ENCODE measurements at regions not wholly inside any gene's neighbourhood (a gene's known extent, or its start where the extent isn't known, plus 50 kb on each side); places are given as distances from the start of the nearest gene placed in this dataset.

DNA sequence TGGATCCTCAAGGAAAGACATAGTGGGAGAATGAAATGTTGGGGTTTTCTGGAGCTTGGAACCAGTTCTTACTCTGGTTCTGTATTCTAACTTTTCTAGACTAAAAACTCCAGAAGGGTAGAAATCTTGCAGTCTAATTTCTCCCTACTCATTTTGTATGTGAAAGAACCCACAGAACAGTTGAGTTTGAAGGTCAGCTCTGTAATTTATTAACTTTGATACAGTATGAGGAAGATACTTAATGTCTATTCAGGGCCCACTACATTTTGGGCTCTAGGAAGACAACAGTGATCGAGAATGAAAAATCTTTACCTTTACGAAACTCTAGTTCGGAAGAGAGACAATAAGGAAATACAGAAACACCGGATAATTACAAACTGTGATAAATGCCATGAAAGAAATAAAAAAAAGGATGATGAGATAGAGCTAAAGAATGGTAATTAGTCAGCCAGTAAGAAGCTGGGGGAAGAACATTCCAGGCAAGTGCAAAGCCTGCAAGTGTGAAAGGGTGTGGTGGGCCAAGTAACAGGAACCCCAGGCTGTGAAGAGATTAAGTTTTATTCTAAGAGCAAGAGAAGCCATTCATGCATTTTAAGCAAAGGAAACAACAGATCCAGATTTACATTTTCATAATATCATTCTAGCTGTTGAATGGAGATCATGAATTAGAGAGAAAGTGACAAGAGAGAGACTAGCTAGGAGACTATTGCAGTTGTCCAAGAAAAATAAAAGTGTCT is 159.9 kb upstream of the HMCN1 start:
- FAIRE-seq, result no peak

DNA sequence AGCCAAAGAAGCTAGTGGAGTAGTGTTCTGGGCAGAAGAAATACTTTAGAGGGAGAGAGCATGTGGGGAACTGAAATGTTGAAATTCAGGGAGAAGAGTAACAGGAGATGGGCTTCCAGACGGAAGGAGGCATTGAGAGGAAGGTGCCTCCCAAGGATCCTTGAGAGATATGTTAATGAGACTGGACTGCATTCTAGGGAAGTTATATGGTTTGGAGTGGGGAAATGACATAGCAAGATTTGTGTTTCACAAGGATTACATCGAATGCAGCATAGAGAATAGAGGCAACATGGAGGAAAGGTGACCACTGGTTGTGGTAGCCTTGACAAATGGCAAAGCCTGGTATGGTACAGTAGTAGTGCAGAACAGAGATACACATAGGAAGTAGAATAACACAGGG is 160.5 kb upstream of the HMCN1 start:
- no peak for FAIRE-seq

DNA sequence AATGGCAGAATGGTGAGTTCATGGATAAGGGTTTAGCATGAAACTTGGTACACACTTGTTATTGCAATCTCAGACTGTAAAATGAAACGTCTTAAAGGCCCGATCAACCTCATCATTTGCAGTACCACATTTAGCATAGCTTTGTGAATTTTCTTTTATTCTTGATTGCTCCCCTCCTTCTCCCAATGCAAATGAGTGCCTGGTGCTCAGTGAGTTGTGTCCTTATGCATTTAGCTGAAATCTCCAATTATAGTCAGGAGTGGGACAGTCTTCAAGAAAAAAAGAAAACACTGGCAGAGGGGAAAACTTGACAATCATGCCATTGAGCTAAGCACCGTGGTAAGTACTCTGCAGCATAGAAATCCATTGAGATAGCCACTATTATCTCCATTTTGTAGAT is 161.0 kb upstream of the HMCN1 start:
- FAIRE-seq, result no peak

DNA sequence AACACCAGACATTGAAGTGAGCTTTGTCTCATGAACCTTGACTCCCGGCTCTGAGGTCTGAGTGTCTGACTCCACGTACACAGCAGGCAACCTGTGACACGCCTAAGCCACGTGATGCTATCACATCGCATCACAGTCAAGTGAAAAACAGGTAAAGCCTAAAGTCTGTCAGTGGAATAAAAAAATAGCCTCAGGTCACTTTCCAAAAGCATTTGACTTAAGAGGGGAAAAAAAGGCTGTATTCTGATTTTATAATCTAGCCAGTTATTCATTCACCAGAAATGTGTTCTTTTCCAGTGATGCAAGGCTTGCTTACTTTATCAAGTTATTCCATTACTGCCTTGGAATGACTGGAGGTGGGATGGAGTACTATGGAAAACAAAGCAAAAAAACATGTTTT is 163.2 kb upstream of the HMCN1 start:
- FAIRE-seq, result no peak

DNA sequence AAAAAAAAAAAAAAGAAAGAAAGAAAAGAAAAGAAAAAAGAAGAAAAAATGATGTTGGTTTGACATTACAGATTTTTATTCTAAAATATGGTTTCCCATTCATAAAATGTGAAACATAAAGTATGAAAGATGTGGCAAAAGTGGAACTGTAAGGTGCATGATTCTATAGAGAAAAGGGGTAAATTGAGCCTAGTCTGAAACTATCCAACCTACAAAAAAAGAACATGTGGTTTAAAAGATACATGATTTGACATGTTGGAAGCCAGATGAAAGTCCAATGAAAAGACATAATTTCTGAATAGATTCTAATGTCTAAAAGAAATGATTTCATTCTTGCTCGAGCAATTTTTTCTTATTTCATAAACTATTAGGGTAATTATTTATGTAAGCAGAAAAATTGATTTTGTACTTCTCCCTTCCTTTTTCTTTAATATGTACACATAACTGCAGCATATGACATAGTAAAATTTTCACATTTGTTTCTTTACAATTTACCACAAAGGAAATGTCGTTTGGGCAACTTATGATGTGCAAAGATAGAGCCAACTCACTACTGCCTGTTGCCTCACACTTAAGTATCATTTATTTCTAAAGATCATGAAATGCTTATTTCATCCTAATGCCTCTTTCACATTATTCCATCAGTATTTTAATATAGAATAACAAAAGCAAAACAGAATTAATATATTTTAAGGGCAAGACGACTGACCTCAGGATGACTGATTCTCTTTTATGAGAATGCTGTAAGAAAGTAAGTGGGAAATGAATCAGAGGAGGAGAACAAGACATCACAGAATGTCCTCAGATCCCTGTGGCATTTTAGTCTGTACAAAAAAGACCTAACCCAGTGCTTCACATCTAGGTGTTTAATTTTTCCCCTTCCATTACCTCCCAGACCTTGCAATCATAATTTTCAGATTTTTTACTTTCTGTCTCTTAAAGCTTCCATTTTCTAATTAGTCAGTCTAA is 165.8 kb upstream of the HMCN1 start:
- peak; percentile 63 for FAIRE-seq

DNA sequence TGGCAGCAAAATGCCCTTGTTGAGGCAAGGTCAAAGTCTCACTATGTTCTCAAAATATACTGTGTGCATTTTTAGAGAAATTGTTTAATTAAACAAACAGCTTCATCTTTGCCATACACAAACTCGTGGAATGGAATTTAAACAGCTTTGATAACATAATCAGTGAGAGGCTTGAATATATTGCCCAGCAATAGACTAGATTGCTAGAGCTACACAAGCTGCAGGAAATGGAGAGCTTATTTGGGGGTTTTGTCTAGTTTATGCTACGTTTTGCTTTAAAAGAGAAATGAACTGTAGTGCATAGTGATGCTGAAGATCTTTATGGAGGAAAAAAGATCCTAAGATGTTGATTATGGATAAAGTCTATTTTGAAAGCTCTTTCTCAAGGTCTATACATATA is 166.8 kb upstream of the HMCN1 start:
- FAIRE-seq, result no peak

DNA sequence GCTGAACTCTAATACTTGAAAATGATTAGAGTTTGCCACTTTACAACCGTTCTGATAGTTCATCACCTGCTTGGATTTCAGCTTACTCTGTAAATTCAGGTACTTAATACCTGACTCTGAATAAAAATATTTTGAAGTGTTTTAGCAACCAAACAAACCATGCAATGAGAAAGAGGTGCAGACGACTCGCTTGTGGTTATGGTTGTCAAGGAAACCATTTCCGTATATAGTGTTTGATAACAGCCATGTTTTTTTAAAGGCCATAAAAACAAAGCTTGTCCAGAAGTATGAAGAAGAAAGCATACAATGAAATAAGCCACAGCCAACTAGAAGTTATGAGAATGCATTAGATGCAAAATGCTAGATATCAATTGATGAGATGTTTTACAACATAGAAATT is 167.2 kb upstream of the HMCN1 start:
- peak; percentile 89 for FAIRE-seq

DNA sequence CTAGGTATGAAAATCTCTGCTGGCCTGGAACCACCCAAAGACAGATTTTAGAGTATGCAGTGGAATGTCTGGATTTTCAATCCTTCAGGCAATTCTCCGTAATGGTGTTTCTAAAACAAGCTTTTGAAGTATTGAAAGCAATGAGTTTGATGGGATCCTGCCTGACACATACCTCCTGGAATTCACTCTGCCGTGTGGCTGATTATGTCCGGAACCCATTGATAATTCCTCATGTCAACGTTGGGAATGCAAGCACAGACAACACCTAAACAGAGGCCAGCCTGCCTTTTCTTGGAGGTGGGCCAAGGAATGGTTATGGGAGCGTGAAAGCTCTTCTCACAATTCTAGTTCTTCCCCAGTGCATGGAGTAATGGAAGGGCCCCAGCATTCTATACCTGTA is 168.9 kb upstream of the HMCN1 start:
- peak; percentile 99 for FAIRE-seq

DNA sequence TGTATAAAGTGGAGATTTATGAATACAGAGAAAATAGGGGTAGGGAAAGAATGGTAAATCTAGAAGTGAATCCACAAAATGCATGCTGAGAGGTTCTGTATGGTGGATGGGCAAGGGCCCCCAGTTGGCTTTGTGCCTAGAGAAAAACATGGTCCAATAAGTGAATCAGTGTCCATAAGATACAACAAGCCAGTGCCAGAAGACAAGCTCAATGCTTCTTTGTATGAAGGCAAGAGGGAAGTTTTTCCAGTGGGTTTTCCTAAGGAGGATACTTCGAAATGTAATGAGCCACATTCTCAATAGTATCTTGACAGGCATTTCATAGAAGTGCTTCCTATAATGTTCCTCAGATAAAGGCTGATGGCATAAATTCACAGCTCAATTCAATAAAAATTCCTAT is 169.4 kb upstream of the HMCN1 start:
- FAIRE-seq, result no peak

DNA sequence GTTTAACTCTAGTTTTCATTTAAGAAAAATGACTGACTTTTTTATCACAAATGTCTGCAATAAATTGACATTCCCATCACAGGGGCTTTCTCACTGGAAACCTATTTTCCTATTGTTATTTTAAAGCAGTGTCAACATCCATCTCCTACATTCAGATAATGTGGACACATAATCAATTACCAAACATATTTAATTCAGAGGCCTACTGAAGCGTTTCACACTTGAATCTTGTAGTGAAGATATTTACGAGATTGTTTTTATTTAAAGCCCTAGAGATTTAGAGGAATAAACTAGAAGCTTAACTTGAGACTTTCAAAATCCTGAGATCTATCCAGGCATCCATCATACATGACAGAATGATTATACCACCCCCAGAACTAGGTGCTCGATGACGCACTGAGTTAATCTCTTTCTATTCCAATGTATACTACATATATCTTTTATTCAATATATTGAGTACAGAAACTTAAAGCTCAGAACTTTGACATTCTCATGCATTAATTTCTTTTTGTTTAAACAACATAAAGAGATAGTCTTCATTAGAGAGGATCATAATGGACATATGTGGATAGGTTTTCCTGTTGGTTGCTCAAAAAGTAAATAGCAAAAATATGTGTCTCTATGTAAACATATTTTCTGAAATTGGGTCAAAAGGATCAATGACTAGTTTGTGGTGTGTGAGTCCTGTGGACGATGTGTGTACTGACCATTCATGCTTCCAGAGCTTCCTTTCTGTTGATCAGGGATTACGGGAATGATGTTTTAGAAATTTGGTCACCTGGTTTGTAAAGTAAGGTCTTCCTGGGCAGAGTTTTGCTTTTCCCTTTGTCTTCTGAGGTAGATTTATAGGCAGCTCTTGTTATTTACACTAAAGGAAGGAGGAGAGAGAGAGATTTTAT is 171.5 kb upstream of the HMCN1 start:
- peak; percentile 98 for FAIRE-seq

DNA sequence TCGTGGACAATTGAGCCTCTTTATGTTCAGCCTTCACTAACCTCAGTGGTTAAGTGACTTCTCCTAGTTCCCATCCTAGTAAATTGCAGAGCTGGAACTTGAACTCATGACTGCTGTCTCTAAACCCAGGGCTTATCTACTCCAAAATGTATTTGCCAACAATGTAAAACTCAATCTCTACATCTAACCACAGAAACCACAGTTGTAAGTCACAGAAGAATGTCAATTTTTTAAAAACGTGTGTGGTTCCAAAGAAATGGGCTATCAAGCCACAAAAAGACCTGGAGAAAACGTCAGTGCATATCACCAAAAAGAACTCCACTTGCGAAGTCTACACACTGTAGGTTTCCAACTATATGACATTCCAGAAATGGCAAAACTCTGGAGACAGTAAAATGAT is 172.6 kb upstream of the HMCN1 start:
- peak; percentile 52 for FAIRE-seq

DNA sequence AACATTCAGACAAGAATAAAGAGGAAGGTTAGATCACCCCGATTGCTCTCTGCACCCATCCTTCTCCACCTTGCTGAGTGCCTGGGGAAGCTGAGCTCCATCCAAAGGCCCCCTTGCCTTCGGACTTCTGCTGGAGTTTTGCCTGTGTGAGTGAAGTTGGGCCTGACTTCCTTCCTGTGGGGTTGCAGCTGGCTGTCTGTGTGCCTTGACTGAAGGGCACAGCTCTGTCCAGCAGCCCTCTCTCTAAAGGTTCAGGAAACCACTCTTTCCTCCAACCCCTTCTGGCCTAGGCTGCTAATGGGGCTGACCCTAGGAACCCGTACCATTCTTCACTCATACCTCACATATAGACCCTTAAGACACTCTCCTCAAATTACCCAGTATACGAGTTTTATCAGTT is 173.4 kb upstream of the HMCN1 start:
- FAIRE-seq, result no peak

DNA sequence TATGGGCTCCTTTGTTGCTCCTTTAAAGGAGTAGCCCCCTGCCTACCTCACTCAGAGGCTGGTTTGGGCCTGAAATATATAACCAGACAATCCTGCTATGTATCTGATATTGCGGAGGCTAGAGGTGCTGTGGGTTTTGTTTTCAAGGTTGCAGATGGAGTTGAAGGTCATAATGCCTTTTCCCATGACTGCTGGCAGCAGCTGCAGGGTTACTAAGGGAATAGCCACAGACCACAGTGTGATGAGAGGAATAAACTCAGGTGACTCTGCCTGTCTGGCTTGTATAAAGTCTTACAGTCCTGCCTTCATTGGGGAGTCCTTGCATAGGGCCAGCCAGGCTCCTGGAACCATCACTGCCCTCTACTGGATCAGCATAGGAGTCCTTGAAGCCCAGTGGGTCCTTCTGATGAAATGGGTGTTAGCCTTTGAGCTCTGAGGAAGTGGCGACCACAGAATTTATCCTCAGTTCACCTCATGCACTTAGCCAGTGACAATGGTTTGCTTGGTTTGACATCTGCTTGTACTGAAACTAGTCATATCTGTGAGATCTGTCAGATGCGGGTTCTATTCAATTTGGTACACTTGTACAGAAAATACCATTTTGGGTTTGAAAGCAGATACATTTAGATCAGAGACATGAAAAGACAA is 174.4 kb upstream of the HMCN1 start:
- FAIRE-seq, result peak; percentile 80

DNA sequence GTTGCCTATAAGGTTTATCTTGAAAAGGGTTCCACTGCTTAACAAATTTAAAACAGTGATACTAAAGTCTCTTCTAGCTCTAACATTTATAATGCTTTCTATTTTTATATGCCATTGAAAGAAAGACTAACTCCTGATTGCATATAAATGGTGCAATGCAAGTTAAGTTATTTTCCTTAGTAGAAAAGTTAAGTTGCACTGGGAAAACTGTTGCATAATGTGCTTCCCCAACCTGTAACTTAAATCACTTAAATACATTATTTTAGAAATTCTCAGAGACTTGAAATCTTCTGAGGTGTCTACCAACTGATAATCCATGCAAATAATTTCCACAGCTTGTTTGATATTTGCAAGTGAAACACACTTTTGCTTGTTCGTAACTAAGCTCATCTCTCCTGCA is 175.0 kb upstream of the HMCN1 start:
- FAIRE-seq, result no peak

DNA sequence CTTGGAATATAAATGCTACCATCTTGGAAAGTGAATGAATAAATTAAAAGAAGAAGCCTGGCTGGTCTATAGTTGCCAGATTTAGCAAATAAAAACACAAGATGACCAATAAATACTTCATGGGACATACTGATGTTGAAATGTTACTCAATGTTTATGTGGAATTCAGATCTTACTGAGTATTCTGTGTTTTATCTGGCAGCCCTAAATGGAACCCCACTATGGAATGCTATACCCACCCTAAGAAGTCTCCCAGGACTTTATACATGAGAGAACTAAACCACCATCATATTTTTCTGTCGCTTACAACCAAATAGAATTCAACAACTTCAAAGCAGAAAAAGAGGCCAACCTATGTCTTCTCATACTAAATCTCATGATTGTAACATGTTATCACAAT is 177.6 kb upstream of the HMCN1 start:
- no peak for FAIRE-seq

DNA sequence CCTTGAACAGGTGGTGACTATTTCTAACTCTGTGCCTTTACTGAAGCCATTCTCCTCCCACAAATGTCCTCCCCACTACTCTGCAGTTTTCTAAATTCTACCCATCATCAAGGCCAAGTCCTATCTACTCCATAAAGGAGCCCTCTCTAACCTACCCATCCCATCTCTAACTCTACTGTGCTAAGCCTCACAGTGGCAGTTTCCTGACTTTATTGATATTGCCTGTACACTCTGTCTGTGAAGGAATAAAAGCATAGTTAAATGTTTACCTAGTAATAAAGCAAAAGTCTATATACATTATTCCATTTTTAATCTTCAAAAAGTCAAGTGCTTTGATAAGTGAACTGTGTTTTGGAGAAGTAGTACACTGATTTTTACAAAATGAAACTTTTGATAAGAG is 178.4 kb upstream of the HMCN1 start:
- FAIRE-seq, result no peak

DNA sequence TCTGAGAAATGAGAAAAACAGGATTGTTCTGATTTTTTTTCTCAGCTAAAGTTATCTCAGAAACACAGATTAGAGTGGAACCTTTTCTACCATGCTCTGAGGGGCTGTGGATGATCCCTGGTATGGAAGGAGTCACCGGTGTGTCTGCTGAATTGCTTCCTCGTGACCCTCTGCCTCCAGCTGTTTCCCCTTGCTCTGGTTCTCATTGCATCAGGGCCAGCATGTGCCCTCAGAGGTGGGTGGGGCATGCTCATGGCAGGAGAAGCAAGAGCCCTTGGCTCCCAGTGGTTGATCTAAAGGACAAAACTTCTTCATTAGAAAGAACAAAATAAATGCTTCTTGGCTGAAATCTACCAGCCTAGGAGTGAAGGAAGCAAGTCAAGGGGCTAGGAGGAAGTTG is 183.2 kb upstream of the HMCN1 start:
- FAIRE-seq, result no peak

DNA sequence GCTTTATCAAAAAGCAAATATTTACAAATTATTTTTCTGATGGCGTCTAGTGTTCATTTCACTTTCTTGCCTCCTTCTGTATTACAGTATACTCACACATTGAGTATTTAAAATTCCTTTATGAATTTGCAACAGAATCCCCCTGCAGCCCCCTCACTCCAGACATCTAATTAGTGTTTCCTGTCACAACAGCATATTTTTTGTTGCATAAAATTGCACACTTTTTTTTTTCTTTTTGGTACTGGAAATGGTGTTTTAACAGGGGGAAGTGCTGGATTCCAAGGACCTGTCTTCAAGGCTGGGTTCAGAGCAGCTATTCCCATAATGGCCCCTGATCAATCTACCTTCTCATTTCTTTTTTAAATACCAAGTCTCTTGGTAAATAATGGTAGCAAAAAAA is 184.3 kb upstream of the HMCN1 start:
- no peak for FAIRE-seq

DNA sequence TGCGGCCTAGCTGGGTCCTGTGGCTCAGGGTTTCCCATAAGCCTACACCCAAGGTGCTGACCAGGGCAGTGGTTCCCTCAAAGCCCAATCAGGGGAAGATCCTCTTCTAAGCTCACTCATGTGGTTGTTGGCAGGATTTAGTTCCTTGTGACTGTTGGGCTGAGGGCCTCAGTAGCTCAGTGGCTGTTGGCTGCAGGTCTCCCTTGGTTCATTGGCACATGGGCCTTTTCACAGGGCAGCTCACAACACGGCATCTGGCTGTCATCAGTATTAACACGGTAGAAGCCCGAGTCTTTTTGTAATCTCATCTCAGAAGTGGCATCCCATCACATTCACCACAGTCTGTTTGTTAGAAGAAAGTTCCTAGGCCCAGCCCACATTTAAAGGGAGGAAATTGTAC is 188.2 kb upstream of the HMCN1 start:
- FAIRE-seq, result no peak

DNA sequence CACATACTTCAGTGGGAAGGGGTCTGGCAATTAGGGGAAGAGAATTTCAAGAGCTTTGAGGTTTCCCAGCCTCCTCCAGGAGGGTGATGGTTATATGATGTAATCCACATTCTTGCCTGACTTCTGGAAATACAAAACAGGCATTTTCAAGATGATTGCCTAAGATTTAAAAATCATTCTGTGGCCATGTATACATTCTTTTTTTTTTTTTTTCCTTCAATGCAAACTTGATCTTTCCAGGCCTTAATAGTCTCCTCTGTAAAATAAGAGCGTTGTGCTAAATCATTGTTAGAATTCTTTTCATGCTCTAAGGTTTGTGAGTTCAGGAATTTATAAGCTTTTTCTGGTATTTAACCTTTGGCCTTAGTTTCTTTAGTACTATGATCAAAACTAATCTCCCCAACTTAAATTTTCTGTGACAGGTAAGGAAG is 192.3 kb upstream of the HMCN1 start:
- FAIRE-seq, result peak; percentile 99

DNA sequence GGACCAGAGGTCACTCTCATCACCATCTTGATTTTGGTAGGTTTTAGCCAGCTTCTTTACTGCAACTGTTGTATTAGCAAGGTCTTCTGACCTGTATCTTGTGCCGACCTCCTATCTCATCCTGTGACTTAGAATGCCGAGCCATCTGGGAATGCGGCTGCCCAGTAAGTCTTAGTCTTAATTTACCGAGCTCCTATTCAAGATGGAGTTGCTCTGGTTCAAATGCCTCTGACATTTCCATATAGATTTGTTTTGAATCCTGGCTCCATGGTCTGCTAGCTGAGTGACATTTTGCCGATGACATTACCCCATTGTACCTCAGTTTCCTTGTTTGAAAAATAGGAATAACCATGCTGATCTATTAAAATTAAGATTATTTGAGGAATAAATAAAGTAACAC is 193.9 kb upstream of the HMCN1 start:
- no peak for FAIRE-seq

DNA sequence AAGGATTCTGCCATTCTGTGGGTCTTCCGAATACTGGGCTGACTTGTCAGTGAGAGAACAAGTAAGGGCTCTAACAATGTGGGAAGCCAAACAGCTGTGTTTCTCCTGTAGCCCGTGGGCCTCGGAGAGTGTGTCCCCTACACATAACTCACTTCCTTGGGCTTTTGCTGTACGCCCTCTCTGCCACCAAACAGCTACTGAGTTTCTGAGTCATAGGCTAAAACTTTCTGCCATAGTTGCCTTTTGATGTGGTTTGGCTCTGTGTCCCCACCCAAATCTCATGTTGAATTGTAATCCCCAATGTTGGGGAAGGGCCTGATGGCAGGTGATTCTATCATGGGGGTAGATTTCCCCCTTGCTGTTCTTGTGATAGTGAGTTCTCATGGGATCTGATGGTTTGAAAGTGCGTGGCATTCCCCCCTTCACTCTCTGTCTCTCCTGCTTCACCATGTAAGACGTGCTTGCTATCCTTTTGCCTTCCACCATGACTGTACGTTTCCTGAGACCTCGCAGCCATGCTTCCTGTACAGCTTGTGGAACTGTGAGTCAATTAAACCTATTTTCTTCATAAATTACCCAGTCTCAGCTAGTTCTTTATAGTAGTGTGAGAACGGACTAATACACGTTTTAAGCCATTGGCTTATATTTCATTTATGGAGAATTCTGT is 194.8 kb upstream of the HMCN1 start:
- FAIRE-seq, result no peak
